Endothelial cell of umbilical vein (primary cell): ENCODE measurements at regions not wholly inside any gene's neighbourhood (a gene's known extent, or its start where the extent isn't known, plus 50 kb on each side); places are given as distances from the start of the nearest gene placed in this dataset.

Experiments used
- BruUV-seq: library from RNA; stranded (reverse); fragments of 400-500 nt; replicated peaks from 2 replicates; lab custom pipeline; 2021; lab: Mats Ljungman, UMichigan
- CTCF ChIA-PET: fragments of 300-600, 350-600 bp; sonication (Branson Sonifier 250); formaldehyde crosslinking; loops from one replicate; lab custom pipeline; 2021; ENCODE audit warnings: antibody characterized with exemption, inconsistent platforms; lab: Charles Lee
- POLR2A ChIA-PET: fragments of 300-600, 350-600 bp; sonication (Branson Sonifier 250); formaldehyde crosslinking; loops from one replicate; lab custom pipeline; 2021; ENCODE audit warnings: antibody characterized with exemption, inconsistent platforms; lab: Charles Lee
- DNase-seq: peaks from one replicate; pipeline ENCODE4 v3.0.0-alpha.2; 2011; ENCODE audit warnings: low read depth, low spot score
- FAIRE-seq: peaks from 2 replicates; lab custom pipeline; 2011; peaks lifted over from hg19 to GRCh38; lab: Jason Lieb, UNC
- H2AFZ ChIP-seq: 2 replicates; pipeline ENCODE4 v1.6.0; 2012; ENCODE audit warnings: low read depth, low read length, control low read depth, inconsistent platforms
- H3K27ac ChIP-seq: 2 replicates; pipeline ENCODE4 v1.5.1; 2011; ENCODE audit warnings: low read depth, mild to moderate bottlenecking, control low read depth, low read length, moderate library complexity; ENCODE audit not compliant: insufficient read depth
- H3K27me3 ChIP-seq, 2 experiments: 2 replicates each; pipeline versions ENCODE4 v1.6.0 to v1.6.1; 2011; ENCODE audit warnings: low read length in 2 of 2, mixed read lengths in 1 of 2; ENCODE audit not compliant: control insufficient read depth in 2 of 2, insufficient read depth in 2 of 2
- H3K36me3 ChIP-seq, 2 experiments: 2 replicates in 1 of 2; 3 replicates in 1 of 2; pipeline ENCODE4 v1.5.1; 2011; ENCODE audit warnings: low read length in 2 of 2, mild to moderate bottlenecking in 1 of 2, moderate library complexity in 1 of 2; ENCODE audit not compliant: control insufficient read depth in 2 of 2, insufficient read depth in 2 of 2; ENCODE audit errors: extremely low read depth in 1 of 2
- H3K4me1 ChIP-seq: 3 replicates; pipeline ENCODE4 v1.5.1; 2011; ENCODE audit warnings: mild to moderate bottlenecking, low read length; ENCODE audit not compliant: control insufficient read depth, insufficient read depth; ENCODE audit errors: extremely low read depth
- H3K4me2 ChIP-seq: 2 replicates; pipeline ENCODE4 v1.6.1; 2011; ENCODE audit warnings: low read length, control low read depth, mixed read lengths; ENCODE audit not compliant: insufficient read depth
- H3K4me3 ChIP-seq, 3 experiments: fragments of 200-600 bp in 1 of 3; sonication (generic), shearing (Covaris generic) in 1 of 3; replicated peaks in 1 of 3; 2 replicates each; pipeline ENCODE4 v1.5.1; 2011 to 2016; ENCODE audit warnings: control low read depth in 3 of 3, low read length in 3 of 3, mild to moderate bottlenecking in 2 of 3, inconsistent platforms in 1 of 3, low read depth in 1 of 3, moderate library complexity in 1 of 3; ENCODE audit not compliant: insufficient read depth in 1 of 3
- H3K79me2 ChIP-seq: 2 replicates; pipeline ENCODE4 v1.6.0; 2012; ENCODE audit warnings: low read length, inconsistent platforms; ENCODE audit not compliant: control insufficient read depth, insufficient read depth
- H3K9ac ChIP-seq: replicated peaks from 2 replicates; pipeline ENCODE3; 2011; ENCODE audit warnings: low read length, control low read depth; ENCODE audit not compliant: insufficient read depth; ENCODE audit errors: extremely low read depth
- H3K9me1 ChIP-seq: replicated peaks from 3 replicates; pipeline ENCODE4 v1.6.0; 2011; ENCODE audit warnings: mild to moderate bottlenecking, low read length; ENCODE audit not compliant: control insufficient read depth, insufficient read depth; ENCODE audit errors: extremely low read depth
- H3K9me3 ChIP-seq: replicated peaks from 2 replicates; pipeline ENCODE4 v1.5.1; 2012; ENCODE audit warnings: low read length, inconsistent platforms; ENCODE audit not compliant: control insufficient read depth, insufficient read depth
- H4K20me1 ChIP-seq: replicated peaks from 2 replicates; pipeline ENCODE3; 2011; ENCODE audit warnings: mild to moderate bottlenecking, low read length; ENCODE audit not compliant: control insufficient read depth, insufficient read depth; ENCODE audit errors: extremely low read depth
- CTCF ChIP-seq, 2 donors: IDR thresholded peaks; 1 replicate in 1 of 2; 2 replicates in 1 of 2; pipeline ENCODE4 v1.5.1; 2011; ENCODE audit warnings: low read length in 2 of 2, mild to moderate bottlenecking in 2 of 2, moderate library complexity in 2 of 2, control low read depth in 1 of 2, inconsistent platforms in 1 of 2, low read depth in 1 of 2; ENCODE audit not compliant: insufficient read depth in 1 of 2; ENCODE audit errors: extremely low read depth in 1 of 2
- FOS ChIP-seq: IDR thresholded peaks from 2 replicates; pipeline ENCODE4 v1.6.1; 2011; ENCODE audit warnings: mild to moderate bottlenecking, low read length, moderate library complexity, borderline replicate concordance; ENCODE audit not compliant: insufficient read depth
- GATA2 ChIP-seq: IDR thresholded peaks from 2 replicates; pipeline ENCODE4 v1.7.0; 2011; ENCODE audit warnings: low read depth, mild to moderate bottlenecking, moderate library complexity, mixed read lengths, low read length; ENCODE audit not compliant: insufficient read length, insufficient read depth
- JUN ChIP-seq: IDR thresholded peaks from 2 replicates; pipeline ENCODE4 v1.6.1; 2011; ENCODE audit warnings: borderline replicate concordance, low read depth; ENCODE audit not compliant: insufficient read length, insufficient read depth
- MAX ChIP-seq: IDR thresholded peaks from 2 replicates; pipeline ENCODE4 v1.6.1; 2011; ENCODE audit not compliant: insufficient read depth, insufficient read length
- MYC ChIP-seq: IDR thresholded peaks from one replicate; pipeline ENCODE4 v1.6.1; 2011; ENCODE audit warnings: mild to moderate bottlenecking, low read depth, low read length
- POLR2A ChIP-seq: IDR thresholded peaks from 2 replicates; pipeline ENCODE4 v1.6.1; 2012; ENCODE audit warnings: low read depth, mild to moderate bottlenecking, control low read depth, low read length
- dilution Hi-C: fragments of 300-500 bp; cut with MboI; formaldehyde crosslinking; loops from one replicate; pipeline ENCODE4 v1.15.0; 2019; ENCODE audit warnings: low sequenced_read_pairs; ENCODE audit not compliant: extremely low pct_ligation_motif_present
- intact Hi-C: fragments of 100-400 bp; cut with micrococcal nuclease; formaldehyde crosslinking; loops from one replicate; pipeline ENCODE4 v1.10.0; 2022

- Histone ChIP-seq H3K9ac (no peak overlapping the region), H3K4me2 (no peak overlapping the region), H3K27me3 (peaks cover 19 to 26% of the 10 kb centered on the region in 2 experiments), H3K27ac (no peak overlapping the region), H3K9me1 (no peaks in the 10 kb centered on the region), H3K4me1 (no peaks in the 10 kb centered on the region), H4K20me1 (no peaks in the 10 kb centered on the region), H3K36me3 (no peaks in the 10 kb centered on the region), H2AFZ (no peak overlapping the region), H3K79me2 (no peaks in the 10 kb centered on the region), H3K9me3 (no peaks in the 10 kb centered on the region), H3K4me3 (no peak overlapping the region)
- FAIRE-seq (no peak), DNase-seq (no peak)
- TF ChIP-seq FOS (no peak), MAX (no peak), CTCF (IDR thresholded peaks at IDR 0.05; ENCODE audit: extremely low read depth in 1 of 2, insufficient read depth in 1 of 2, low read depth in 1 of 2, low read length in 2 of 2) (no peak)
- intact Hi-C loops, result no loop called here
- ChIA-PET CTCF (interaction anchor here (0.9 to 3.5 kb wide), 5 partner anchors 9 to 447 kb away, joined by 3 to 9 read pairs (median 4); no protein-coding TSS in a partner anchor), POLR2A (no interaction called here)
- BruUV-seq, result no TSS peak
- dilution Hi-C loops, result no loop called here
These were observed 108.7 kb upstream of the KCNJ15 start for GRCh38 chr21:38148046-38148445.

GRCh38 chr21:38151021-38151645, 105.7 kb upstream of the KCNJ15 start:
- Histone ChIP-seq H3K4me1 (no peaks in the 10 kb centered on the region), H3K79me2 (no peaks in the 10 kb centered on the region), H3K9me3 (no peaks in the 10 kb centered on the region), H3K36me3 (no peaks in the 10 kb centered on the region), H3K9me1 (no peaks in the 10 kb centered on the region), H3K27me3 (peaks cover 27 to 39% of the 10 kb centered on the region in 2 experiments), H3K4me3 (no peak overlapping the region), H3K4me2 (no peak overlapping the region), H4K20me1 (no peaks in the 10 kb centered on the region), H3K9ac (no peak overlapping the region), H3K27ac (no peak overlapping the region), H2AFZ (no peak overlapping the region)
- FAIRE-seq, result no peak
- CTCF ChIA-PET, result interaction anchor here (1.1 to 1.6 kb wide), 3 partner anchors 8 to 24 kb away, joined by 3 to 4 read pairs (median 3); no protein-coding TSS in a partner anchor
- intact Hi-C loops, result no loop called here
- no peak for DNase-seq
- dilution Hi-C loops, result no loop called here
- no peak for TF ChIP-seq FOS
- TF ChIP-seq POLR2A, result no peak
- no peak for TF ChIP-seq GATA2
- TF ChIP-seq MYC, result no peak
- TF ChIP-seq JUN, result no peak
- POLR2A ChIA-PET, result no interaction called here
- no TSS peak for BruUV-seq
